ENCODE measurements at regions not wholly inside any gene's neighbourhood (a gene's known extent, or its start where the extent isn't known, plus 50 kb on each side); places are given as distances from the start of the nearest gene placed in this dataset.

- TF ChIP-seq POLR2AphosphoS5 (IDR thresholded peaks at IDR 0.05; ENCODE audit: low read depth, low read length) (no peak), POLR2A (IDR thresholded peaks at IDR 0.05; ENCODE audit: low read depth, low read length) (no peak), TAF1 (IDR thresholded peaks at IDR 0.05; ENCODE audit: borderline replicate concordance, low read depth, low read length) (no peak)
- DNase-seq (ENCODE audit: insufficient read length), result no peak
- no peak for FAIRE-seq
Observed at GRCh38 chr10:10130686-10131085, 887.0 kb upstream of the CELF2 start.

- DNase-seq (ENCODE audit: insufficient read length), result no peak
- no peak for TF ChIP-seq POLR2AphosphoS5 (IDR thresholded peaks at IDR 0.05; ENCODE audit: low read depth, low read length)
- no peak for TF ChIP-seq POLR2A (IDR thresholded peaks at IDR 0.05; ENCODE audit: low read depth, low read length)
- no peak for TF ChIP-seq TAF1 (IDR thresholded peaks at IDR 0.05; ENCODE audit: borderline replicate concordance, low read depth, low read length)
- FAIRE-seq, result no peak
Observed at GRCh38 chr10:10132009-10132408, 885.7 kb upstream of the CELF2 start.

- DNase-seq (ENCODE audit: insufficient read length) (no peak), FAIRE-seq (no peak)
- TF ChIP-seq TAF1 (IDR thresholded peaks at IDR 0.05; ENCODE audit: borderline replicate concordance, low read depth, low read length) (no peak), POLR2AphosphoS5 (IDR thresholded peaks at IDR 0.05; ENCODE audit: low read depth, low read length) (no peak), POLR2A (IDR thresholded peaks at IDR 0.05; ENCODE audit: low read depth, low read length) (no peak)
Observed at GRCh38 chr10:10133281-10133680, 884.4 kb upstream of the CELF2 start.

- TF ChIP-seq POLR2A (IDR thresholded peaks at IDR 0.05; ENCODE audit: low read depth, low read length), result no peak
- no peak for TF ChIP-seq TAF1 (IDR thresholded peaks at IDR 0.05; ENCODE audit: borderline replicate concordance, low read depth, low read length)
- no peak for TF ChIP-seq POLR2AphosphoS5 (IDR thresholded peaks at IDR 0.05; ENCODE audit: low read depth, low read length)
- no peak for DNase-seq (ENCODE audit: insufficient read length)
- no peak for FAIRE-seq
Observed at GRCh38 chr10:10138685-10139084, 879.0 kb upstream of the CELF2 start.

- TF ChIP-seq POLR2AphosphoS5 (IDR thresholded peaks at IDR 0.05; ENCODE audit: low read depth, low read length) (no peak), TAF1 (IDR thresholded peaks at IDR 0.05; ENCODE audit: borderline replicate concordance, low read depth, low read length) (no peak), POLR2A (IDR thresholded peaks at IDR 0.05; ENCODE audit: low read depth, low read length) (no peak)
- DNase-seq (ENCODE audit: insufficient read length), result no peak
- FAIRE-seq, result no peak
Observed at GRCh38 chr10:10141782-10142382, 875.8 kb upstream of the CELF2 start.

- DNase-seq (ENCODE audit: insufficient read length) (no peak), FAIRE-seq (no peak)
- TF ChIP-seq TAF1 (IDR thresholded peaks at IDR 0.05; ENCODE audit: borderline replicate concordance, low read depth, low read length), result no peak
- TF ChIP-seq POLR2AphosphoS5 (IDR thresholded peaks at IDR 0.05; ENCODE audit: low read depth, low read length), result no peak
- TF ChIP-seq POLR2A (IDR thresholded peaks at IDR 0.05; ENCODE audit: low read depth, low read length), result no peak
Observed at GRCh38 chr10:10146604-10147003, 871.1 kb upstream of the CELF2 start.

- no peak for TF ChIP-seq TAF1 (IDR thresholded peaks at IDR 0.05; ENCODE audit: borderline replicate concordance, low read depth, low read length)
- TF ChIP-seq POLR2AphosphoS5 (IDR thresholded peaks at IDR 0.05; ENCODE audit: low read depth, low read length), result no peak
- TF ChIP-seq POLR2A (IDR thresholded peaks at IDR 0.05; ENCODE audit: low read depth, low read length), result no peak
- FAIRE-seq (no peak), DNase-seq (ENCODE audit: insufficient read length) (no peak)
Observed at GRCh38 chr10:10149899-10150298, 867.8 kb upstream of the CELF2 start.

- DNase-seq (ENCODE audit: insufficient read length), result no peak
- no peak for FAIRE-seq
- TF ChIP-seq POLR2A (IDR thresholded peaks at IDR 0.05; ENCODE audit: low read depth, low read length) (no peak), POLR2AphosphoS5 (IDR thresholded peaks at IDR 0.05; ENCODE audit: low read depth, low read length) (no peak), TAF1 (IDR thresholded peaks at IDR 0.05; ENCODE audit: borderline replicate concordance, low read depth, low read length) (no peak)
Observed at GRCh38 chr10:10156917-10157600, 860.6 kb upstream of the CELF2 start.

GRCh38 chr10:10160821-10161312 lies 856.8 kb upstream of the CELF2 start:
- DNase-seq (ENCODE audit: insufficient read length), result no peak
- no peak for FAIRE-seq
- no peak for TF ChIP-seq POLR2AphosphoS5 (IDR thresholded peaks at IDR 0.05; ENCODE audit: low read depth, low read length)
- no peak for TF ChIP-seq POLR2A (IDR thresholded peaks at IDR 0.05; ENCODE audit: low read depth, low read length)
- TF ChIP-seq TAF1 (IDR thresholded peaks at IDR 0.05; ENCODE audit: borderline replicate concordance, low read depth, low read length), result no peak

GRCh38 chr10:10164848-10165247 lies 852.8 kb upstream of the CELF2 start:
- FAIRE-seq (no peak), DNase-seq (ENCODE audit: insufficient read length) (no peak)
- TF ChIP-seq POLR2AphosphoS5 (IDR thresholded peaks at IDR 0.05; ENCODE audit: low read depth, low read length), result no peak
- TF ChIP-seq POLR2A (IDR thresholded peaks at IDR 0.05; ENCODE audit: low read depth, low read length), result no peak
- TF ChIP-seq TAF1 (IDR thresholded peaks at IDR 0.05; ENCODE audit: borderline replicate concordance, low read depth, low read length), result no peak

GRCh38 chr10:10165415-10165814 lies 852.3 kb upstream of the CELF2 start:
- no peak for FAIRE-seq
- TF ChIP-seq POLR2A (IDR thresholded peaks at IDR 0.05; ENCODE audit: low read depth, low read length) (no peak), POLR2AphosphoS5 (IDR thresholded peaks at IDR 0.05; ENCODE audit: low read depth, low read length) (no peak), TAF1 (IDR thresholded peaks at IDR 0.05; ENCODE audit: borderline replicate concordance, low read depth, low read length) (no peak)
- DNase-seq (ENCODE audit: insufficient read length), result no peak

GRCh38 chr10:10178476-10178875 lies 839.2 kb upstream of the CELF2 start:
- DNase-seq (ENCODE audit: insufficient read length), result no peak
- FAIRE-seq, result no peak
- no peak for TF ChIP-seq POLR2AphosphoS5 (IDR thresholded peaks at IDR 0.05; ENCODE audit: low read depth, low read length)
- no peak for TF ChIP-seq TAF1 (IDR thresholded peaks at IDR 0.05; ENCODE audit: borderline replicate concordance, low read depth, low read length)
- no peak for TF ChIP-seq POLR2A (IDR thresholded peaks at IDR 0.05; ENCODE audit: low read depth, low read length)
